Peyer's patch (tissue), 4 donors: ENCODE measurements at regions not wholly inside any gene's neighbourhood (a gene's known extent, or its start where the extent isn't known, plus 50 kb on each side); places are given as distances from the start of the nearest gene placed in this dataset.
"Not testable (repeated sequence)": the region's sequence is repeated elsewhere in the genome, so short reads cannot be mapped to it uniquely, and the experiment has no call there.

Source experiments
- CTCF ChIP-seq, 6 experiments: fragments of 450-650 bp in 4 of 6; fragments of 200-600 bp in 2 of 6; sonication (generic) in 1 of 6; IDR thresholded peaks; one replicate each; pipeline ENCODE4 v1.5.1; 2017 to 2019; ENCODE audit warnings: antibody characterized with exemption in 6 of 6, mild to moderate bottlenecking in 3 of 6, moderate library complexity in 1 of 6
- POLR2A ChIP-seq, 2 donors: fragments of 450-650 bp; IDR thresholded peaks; one replicate each; pipeline ENCODE4 v1.5.1; 2017; ENCODE audit warnings: antibody characterized with exemption in 2 of 2, mild to moderate bottlenecking in 2 of 2, moderate library complexity in 2 of 2

GRCh38 chr2:132220589-132220988 lies 58.8 kb upstream of the ANKRD30BL start:
- TF ChIP-seq CTCF, POLR2A (IDR thresholded peaks at IDR 0.05): not testable (repeated sequence)
